NCI-H146 (cell line): ENCODE measurements at regions not wholly inside any gene's neighbourhood (a gene's known extent, or its start where the extent isn't known, plus 50 kb on each side); places are given as distances from the start of the nearest gene placed in this dataset.

Experiments
- DNase-seq: peaks from one replicate; lab custom pipeline; 2025; lab: John Stamatoyannopoulos, UW

DNA sequence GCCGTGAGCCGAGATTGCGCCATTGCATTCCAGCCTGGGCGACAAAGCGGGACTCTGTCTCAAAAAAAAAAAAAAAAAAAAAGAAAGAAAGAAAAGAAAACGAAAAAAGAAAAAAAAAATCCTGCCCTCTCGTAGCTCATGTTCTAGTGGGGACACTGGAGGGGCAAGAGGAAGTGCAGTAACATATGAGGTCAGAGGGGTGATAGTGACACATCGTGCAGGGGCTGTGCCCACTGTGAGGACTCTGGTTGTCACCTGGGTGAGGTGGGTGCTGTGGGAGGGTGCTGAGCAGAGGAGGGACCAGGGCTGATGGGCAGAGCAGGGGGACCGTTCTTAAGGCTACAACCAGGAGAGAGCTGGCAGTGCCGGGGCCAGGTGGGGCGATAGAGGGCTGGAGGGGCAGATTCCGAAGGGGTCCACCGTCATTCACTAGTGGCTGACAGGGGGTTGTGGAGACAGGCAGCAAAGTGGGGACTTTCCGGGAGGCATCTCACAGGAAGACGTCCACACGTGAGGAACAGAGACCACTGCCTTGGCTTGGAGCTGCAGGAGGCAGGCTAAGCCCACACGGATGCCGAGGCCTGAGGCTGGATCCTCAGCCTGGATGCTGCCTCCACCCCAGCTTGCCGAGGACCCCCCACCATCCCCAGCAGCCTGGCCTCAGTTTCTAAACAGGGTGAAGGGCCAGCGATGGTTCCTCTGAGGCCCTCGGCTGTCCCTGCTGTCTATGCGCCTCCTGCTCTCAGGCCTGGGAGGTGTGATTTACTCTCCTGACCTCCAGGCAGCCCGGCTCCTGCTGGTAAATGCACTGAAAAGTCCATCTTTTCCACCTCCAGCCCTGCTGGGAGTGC, 154.3 kb upstream of the IQSEC1 start:
- DNase-seq: no peak

- no peak for DNase-seq
Measured at GRCh38 chr3:13224967-13225366, 151.7 kb upstream of the IQSEC1 start.

- no peak for DNase-seq
Measured at GRCh38 chr3:13223574-13224237, 150.5 kb upstream of the IQSEC1 start.

- DNase-seq: no peak
Measured at GRCh38 chr3:13222891-13223573, 149.8 kb upstream of the IQSEC1 start.

DNA sequence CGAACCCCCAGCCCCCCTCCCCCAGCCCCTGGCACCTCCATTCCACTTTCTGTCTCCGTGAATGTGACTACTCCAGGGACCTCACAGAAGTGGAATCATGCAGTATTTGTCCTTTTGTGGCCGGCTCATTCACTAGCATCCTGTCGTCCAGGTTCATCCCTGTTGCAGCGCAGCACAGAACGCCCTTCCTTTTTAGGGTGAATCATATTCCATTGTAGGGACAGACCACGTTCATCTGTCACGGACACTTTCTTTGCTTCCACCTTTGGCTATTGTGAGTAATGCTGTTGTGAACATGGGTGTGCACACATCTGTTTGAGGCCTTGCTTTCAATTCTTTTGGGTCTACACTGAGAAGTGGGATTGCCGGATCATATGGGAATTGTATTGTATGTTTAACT, 148.9 kb upstream of the IQSEC1 start:
- DNase-seq: no peak

- DNase-seq: no peak
Measured at GRCh38 chr3:13221491-13222061, 148.3 kb upstream of the IQSEC1 start.

DNA sequence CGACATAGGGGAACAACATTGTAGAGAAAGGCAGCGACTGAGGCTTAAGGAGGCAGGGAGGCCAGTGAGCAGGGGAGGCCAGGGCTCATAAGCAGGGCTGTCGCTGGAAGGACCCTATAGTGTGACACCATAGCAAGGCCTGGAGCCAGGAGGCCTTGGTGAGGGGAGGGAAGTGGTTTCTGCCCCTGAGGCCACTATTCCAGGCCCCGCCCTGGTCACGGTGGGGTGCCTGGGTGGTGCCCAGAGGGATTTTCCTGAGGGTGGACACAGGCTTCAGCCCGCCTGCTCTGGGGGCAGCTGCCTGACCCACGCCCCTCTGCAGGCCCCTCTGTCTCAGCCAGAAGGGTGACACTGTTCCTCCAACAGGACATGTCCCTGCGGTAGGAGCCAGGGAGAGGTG, 147.8 kb upstream of the IQSEC1 start:
- DNase-seq: no peak

GRCh38 chr3:13219902-13220296, 146.7 kb upstream of the IQSEC1 start:
- DNase-seq: no peak

GRCh38 chr3:13219077-13219901, 146.1 kb upstream of the IQSEC1 start:
- DNase-seq: no peak

DNA sequence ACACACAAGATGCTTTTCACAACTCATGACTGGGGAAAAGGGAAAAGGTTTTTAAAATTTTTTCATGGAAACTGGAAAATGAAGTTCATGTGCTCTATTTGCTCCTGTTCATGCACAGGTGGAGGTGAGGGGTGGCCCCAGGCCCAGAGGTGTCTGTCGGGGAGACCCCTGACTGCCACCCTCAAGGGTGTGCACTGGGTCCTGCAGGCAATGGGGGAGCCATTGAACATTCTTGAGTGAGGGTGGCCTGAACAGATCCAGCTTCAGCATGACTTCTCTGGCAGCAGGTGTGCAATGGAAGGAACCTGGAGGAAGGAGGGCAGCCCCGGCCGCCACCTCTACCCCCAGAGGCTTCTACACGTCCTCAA, 145.3 kb upstream of the IQSEC1 start:
- no peak for DNase-seq

DNA sequence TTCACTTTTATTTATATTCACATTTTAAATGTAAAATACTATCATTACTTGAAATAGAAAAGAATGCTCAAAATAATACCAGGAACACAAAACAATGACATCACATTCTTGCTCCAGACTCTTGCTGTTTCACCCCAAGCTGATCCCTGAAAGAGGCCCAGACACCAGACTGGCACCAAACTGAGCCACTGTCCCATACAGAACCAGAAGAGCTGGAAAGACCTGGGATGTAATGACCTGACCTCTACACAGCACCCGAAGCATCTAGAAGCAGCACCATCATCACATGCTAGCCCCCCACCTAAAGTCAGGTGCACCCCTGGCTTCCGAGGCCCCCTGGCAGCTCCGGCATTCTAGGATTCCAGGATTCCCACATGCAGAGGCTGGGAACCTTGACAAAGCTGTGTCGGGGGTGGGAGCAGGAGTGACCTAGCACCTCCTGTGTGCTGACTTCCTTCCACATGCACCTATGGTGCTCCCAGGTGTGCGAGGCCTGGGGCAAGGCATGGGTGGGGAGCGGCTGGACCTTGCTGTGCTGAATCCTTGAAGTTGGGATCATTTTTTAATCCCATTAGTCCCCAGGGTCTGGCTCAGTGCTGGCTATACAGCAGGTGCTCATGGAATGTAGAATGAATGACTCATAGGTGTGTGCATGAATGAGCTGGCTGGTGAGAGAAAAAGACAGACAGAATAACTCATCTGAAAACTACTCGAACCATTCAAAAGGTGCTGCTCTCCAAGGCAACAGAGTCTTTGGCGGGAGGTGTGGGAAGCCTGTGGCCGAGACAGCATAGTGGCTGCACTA, 144.7 kb upstream of the IQSEC1 start:
- DNase-seq: no peak

DNA sequence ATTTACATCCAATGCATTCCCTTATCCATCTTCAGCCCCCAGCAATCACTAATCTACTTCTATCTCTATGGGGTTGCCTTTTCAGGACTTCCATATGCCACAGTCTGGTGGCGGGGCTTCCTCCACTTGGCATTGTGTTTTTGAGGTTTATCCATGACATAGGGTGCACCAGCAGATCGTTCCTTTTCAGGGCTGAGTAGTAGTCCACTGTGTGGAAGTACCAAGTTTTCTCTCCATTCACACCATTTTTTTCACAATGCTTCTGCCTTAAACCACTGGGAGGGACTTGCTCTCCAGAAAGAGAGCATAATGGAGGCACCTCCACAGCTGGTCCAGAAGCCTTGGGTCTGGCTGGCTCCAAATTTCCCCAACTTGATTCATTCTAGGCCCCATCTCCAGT, 144.0 kb upstream of the IQSEC1 start:
- DNase-seq: no peak

DNA sequence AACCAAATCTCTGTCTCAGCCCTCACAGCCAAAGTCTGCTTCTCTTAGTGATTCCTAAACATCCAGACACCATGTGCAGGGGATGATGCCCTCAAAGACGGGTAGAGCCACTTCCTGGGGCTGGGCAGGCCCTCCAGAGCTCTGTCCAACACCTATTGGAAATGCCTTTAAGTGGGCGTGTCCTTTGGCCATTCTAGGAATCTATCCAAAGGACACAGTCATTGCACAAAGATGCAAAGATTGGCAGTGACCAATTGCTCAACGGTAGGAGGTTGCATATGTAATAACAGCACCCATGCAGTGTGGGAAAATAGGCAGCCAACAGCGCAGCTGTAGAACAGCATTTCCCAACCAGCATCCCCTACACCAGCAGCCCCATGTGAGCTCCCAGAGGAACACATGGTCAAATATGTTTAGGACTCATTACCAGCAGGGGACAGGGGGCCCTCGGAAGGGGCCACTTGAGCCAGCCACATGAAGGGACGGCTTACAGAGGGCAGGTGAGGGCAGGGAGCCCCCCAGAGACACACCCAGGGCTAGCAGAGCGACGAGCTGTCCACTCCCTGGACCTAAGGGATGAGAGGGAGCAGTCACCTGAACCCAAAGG, 142.8 kb upstream of the IQSEC1 start:
- no peak for DNase-seq

DNA sequence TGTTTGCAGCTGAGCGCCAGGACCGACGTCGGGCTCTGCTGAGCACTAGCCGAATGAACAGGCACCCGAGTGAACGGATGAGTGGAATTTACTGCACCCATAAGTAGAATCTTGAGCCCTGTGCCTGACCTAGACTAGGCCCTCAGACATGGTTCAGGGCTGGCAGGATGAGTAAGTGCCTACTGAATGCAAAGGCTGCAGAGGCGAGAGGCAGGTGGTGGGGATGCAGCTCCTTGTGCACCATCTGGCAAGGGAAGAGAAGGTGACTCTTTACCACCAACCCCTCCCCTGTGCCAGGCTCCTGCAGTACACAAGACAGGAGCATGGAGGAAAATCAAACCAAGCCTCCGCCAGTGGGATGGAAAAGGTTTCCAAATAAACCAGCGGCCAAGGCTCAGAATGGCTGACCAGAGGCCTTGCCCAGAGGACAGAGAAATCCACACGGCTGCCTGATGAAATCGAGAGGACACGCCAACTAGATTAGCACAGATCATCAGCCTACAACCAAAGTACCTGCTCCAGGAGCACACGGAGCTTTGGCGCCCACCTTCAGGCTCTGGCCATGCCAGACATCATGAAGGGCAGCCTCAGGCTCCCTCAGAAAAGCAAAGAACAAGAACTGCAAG, 141.7 kb upstream of the IQSEC1 start:
- DNase-seq: no peak

GRCh38 chr3:13213911-13214846, 140.9 kb upstream of the IQSEC1 start:
- no peak for DNase-seq

DNA sequence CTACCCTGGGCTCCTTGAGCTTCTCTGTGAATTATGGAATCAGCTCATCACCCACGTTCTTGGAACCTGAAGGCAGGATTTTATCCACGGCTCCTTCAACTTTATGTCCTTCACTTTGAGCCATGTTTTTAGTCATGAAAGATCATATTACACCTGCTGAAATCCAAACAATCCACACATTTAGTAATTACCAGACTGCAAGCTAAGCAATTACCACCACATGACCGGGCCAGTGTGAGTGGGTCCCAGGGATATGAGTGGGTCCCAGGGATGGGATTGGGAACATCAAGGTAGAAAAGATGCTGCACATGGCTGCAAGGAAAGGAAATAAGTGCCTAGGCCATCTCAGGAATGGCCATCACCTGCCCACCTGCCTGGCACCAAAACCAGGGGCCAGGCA, 140.3 kb upstream of the IQSEC1 start:
- no peak for DNase-seq

GRCh38 chr3:13211605-13212210, 138.5 kb upstream of the IQSEC1 start:
- no peak for DNase-seq

DNA sequence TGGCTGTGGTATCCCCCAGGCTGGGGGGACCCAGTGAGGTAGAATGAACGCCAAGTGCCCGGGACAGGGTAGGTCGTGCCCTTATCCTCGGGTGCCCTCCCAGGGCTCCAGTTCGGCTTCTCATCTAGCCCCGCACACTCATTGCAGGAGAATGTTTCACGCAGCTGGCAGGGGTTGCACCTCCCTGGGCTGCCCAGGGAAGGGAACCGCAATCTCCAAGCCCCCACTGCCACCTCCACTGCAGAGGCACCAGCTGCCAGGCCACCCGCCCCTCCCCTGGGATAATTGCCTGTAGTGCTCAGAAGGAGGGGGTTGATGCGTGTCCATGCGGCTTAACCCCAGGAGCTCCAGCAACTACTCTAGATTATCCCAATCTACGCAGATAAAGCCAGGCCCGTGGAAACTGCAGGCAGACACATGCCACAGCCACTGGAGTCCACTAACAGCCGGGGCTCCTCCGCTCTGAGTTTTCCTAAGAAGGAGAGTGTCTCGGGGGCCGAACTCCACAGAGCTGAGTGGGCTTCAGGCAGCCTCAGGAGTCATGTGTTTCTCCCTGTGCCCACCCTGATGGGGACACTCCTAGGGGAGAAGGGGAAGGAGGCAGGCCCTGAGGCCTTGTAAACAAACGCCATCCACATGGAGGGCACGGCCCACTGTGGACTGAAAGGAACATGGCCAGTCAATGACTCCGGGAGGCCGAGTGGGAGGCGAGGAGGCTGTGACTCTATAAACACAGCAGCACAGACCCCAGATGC, 137.2 kb upstream of the IQSEC1 start:
- peak; percentile 6 for DNase-seq
